Mesothelial cell of epicardium (in vitro differentiated cells): ENCODE measurements at regions not wholly inside any gene's neighbourhood (a gene's known extent, or its start where the extent isn't known, plus 50 kb on each side); places are given as distances from the start of the nearest gene placed in this dataset.

Source experiments
- DNase-seq, 2 experiments: peaks; one replicate each; pipeline ENCODE4 v3.0.0; 2021; ENCODE audit warnings: low spot score in 2 of 2; ENCODE audit not compliant: unreplicated experiment in 2 of 2
- H3K27ac Mint-ChIP-seq: 2 replicates; pipeline ENCODE4 v1.8.0; 2021; ENCODE audit warnings: mixed read lengths
- H3K27me3 Mint-ChIP-seq: 2 replicates; pipeline ENCODE4 v1.8.0; 2021; ENCODE audit warnings: low read depth, mixed read lengths
- H3K36me3 Mint-ChIP-seq: 2 replicates; pipeline ENCODE4 v1.8.0; 2021; ENCODE audit warnings: mixed read lengths
- H3K4me1 Mint-ChIP-seq: 2 replicates; pipeline ENCODE4 v1.8.0; 2021; ENCODE audit warnings: mixed read lengths
- H3K4me3 Mint-ChIP-seq: 2 replicates; pipeline ENCODE4 v1.8.0; 2021; ENCODE audit warnings: mild to moderate bottlenecking, moderate library complexity, mixed read lengths
- H3K9me3 Mint-ChIP-seq: 2 replicates; pipeline ENCODE4 v1.8.0; 2021; ENCODE audit warnings: mixed read lengths
- CTCF ChIP-seq: fragments of 200-600 bp; sonication (generic); IDR thresholded peaks from one replicate; pipeline ENCODE4 v1.5.0; 2021; ENCODE audit warnings: antibody characterized with exemption; ENCODE audit not compliant: unreplicated experiment

GRCh38 chr6:11412011-11412424 lies 125.5 kb upstream of the TMEM170B start:
- no peak overlapping the region for H3K4me3 Mint-ChIP-seq
- TF ChIP-seq CTCF, result no peak
- H3K4me1 Mint-ChIP-seq, result peaks cover 23% of the 10 kb centered on the region
- peaks cover 2% of the 10 kb centered on the region for H3K9me3 Mint-ChIP-seq
- H3K27ac Mint-ChIP-seq, result peak overlapping the region; percentile 51
- no peak for DNase-seq
- H3K36me3 Mint-ChIP-seq, result no peaks in the 10 kb centered on the region
- no peaks in the 10 kb centered on the region for H3K27me3 Mint-ChIP-seq

GRCh38 chr6:11411593-11411992 lies 126.0 kb upstream of the TMEM170B start:
- no peak for DNase-seq
- no peak for TF ChIP-seq CTCF
- H3K4me1 Mint-ChIP-seq, result peaks cover 23% of the 10 kb centered on the region
- no peaks in the 10 kb centered on the region for H3K27me3 Mint-ChIP-seq
- no peaks in the 10 kb centered on the region for H3K36me3 Mint-ChIP-seq
- H3K27ac Mint-ChIP-seq, result peak overlapping the region; percentile 51
- no peak overlapping the region for H3K4me3 Mint-ChIP-seq
- peaks cover 2% of the 10 kb centered on the region for H3K9me3 Mint-ChIP-seq

GRCh38 chr6:11410539-11411307 lies 126.8 kb upstream of the TMEM170B start:
- no peak overlapping the region for H3K4me3 Mint-ChIP-seq
- H3K27ac Mint-ChIP-seq, result peak overlapping the region; percentile 22
- DNase-seq, result no peak
- TF ChIP-seq CTCF, result no peak
- peaks cover 2% of the 10 kb centered on the region for H3K9me3 Mint-ChIP-seq
- H3K36me3 Mint-ChIP-seq, result no peaks in the 10 kb centered on the region
- H3K27me3 Mint-ChIP-seq, result no peaks in the 10 kb centered on the region
- peaks cover 23% of the 10 kb centered on the region for H3K4me1 Mint-ChIP-seq

GRCh38 chr6:11409371-11409770 lies 128.2 kb upstream of the TMEM170B start:
- Mint-ChIP-seq H3K36me3 (no peaks in the 10 kb centered on the region), H3K27ac (no peak overlapping the region), H3K9me3 (peaks cover 2% of the 10 kb centered on the region), H3K27me3 (no peaks in the 10 kb centered on the region), H3K4me1 (peaks cover 18% of the 10 kb centered on the region), H3K4me3 (no peak overlapping the region)
- DNase-seq, result no peak
- no peak for TF ChIP-seq CTCF

GRCh38 chr6:11407414-11407813 lies 130.1 kb upstream of the TMEM170B start:
- no peak for DNase-seq
- no peak for TF ChIP-seq CTCF
- Mint-ChIP-seq H3K9me3 (peaks cover 2% of the 10 kb centered on the region), H3K4me1 (peaks cover 18% of the 10 kb centered on the region), H3K27ac (no peak overlapping the region), H3K36me3 (no peaks in the 10 kb centered on the region), H3K27me3 (no peaks in the 10 kb centered on the region), H3K4me3 (no peak overlapping the region)

GRCh38 chr6:11404838-11405237 lies 132.7 kb upstream of the TMEM170B start:
- DNase-seq, result no peak
- no peaks in the 10 kb centered on the region for H3K36me3 Mint-ChIP-seq
- H3K4me1 Mint-ChIP-seq, result peaks cover 5% of the 10 kb centered on the region
- TF ChIP-seq CTCF, result no peak
- H3K9me3 Mint-ChIP-seq, result peaks cover 7% of the 10 kb centered on the region
- no peak overlapping the region for H3K4me3 Mint-ChIP-seq
- H3K27me3 Mint-ChIP-seq, result no peaks in the 10 kb centered on the region
- H3K27ac Mint-ChIP-seq, result no peak overlapping the region
